ENCODE measurements at regions not wholly inside any gene's neighbourhood (a gene's known extent, or its start where the extent isn't known, plus 50 kb on each side); places are given as distances from the start of the nearest gene placed in this dataset.

DNA sequence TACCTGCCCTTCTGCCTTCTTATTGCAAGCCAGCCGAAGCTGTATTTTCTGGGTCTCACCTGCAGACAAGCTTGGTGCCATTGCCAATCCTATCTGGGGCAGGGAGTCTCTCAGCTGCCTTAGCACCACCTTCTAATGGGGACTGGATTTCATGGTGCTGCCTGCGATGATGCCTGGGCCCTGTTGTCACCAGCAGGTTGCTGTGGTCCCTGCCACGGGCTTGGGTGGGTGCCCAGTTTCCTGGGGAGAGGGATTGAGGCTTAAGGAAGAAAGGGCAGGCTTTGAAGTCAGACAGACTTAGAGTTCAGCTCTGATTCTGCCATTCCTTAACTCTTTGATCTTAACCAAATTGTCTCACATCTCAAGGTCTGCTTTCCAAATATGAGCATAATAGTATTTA, 87.4 kb upstream of the CD96 start:
- TF ChIP-seq CTCF (IDR thresholded peaks at IDR 0.05; ENCODE audit: low read length) (no peak), EZH2 (IDR thresholded peaks at IDR 0.05; ENCODE audit: borderline replicate concordance, low read length) (no peak)
